ENCODE measurements at regions not wholly inside any gene's neighbourhood (a gene's known extent, or its start where the extent isn't known, plus 50 kb on each side); places are given as distances from the start of the nearest gene placed in this dataset.

DNA sequence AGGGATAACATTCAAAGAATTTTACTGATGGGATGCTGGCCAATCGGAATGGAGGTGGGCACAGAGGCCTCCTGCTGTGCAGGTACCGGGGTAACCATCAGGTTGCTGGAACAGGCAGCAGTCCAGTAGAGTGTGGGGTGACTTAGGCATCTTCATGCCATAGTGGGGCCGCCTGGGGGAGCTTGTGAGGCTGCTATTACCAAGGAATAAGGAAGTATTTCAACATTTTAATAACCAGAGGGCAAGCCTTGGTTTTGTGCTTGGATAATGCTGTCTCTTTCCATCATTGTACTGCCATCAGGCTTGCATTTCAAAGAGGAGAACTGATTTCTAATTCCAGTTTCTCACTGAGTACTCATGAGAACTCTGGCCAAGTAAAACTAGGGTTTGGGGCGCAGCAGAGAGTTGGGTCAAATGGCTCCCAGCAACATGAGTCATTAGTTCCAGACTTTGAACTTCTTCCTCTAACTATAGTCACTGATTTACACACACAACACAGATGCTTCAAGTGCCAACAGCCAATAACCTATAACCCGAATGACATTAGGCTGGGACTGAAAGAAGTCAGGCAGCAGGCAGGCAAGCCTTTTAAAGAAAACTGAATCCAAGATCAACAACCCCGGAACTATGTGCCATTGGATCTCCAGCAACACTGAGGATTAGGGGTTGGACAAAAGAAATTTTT lies 56.1 kb upstream of the FHL2 start:
- no peak for DNase-seq

DNA sequence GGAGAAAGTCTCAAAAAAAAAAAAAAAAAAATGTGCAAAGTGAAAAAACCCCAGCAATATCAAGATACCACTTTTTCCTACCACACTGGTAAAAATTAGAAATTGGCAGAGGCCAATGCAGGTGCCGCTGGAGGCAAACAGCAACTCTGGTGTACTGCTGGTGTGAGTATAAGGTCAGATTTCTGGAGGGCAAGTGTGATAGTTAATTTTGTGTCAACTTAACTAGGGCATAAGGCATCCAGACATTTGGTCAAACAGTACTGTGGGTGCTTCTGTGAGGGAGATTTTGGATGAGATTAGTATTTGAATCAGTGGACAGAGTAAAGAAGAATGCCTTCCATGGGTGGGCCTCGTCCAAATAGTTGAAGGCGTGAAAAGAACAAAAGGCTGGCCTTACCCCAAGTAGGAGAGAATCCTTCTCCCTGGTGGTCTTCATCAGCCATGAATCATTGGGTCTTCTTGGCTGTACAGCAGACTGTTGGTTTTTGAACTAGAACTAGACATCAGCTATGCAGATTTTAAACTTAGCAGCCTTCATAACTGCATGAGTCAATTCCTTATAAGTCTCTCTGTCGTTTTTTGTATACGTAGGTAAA lies 52.8 kb upstream of the FHL2 start:
- DNase-seq = no peak

DNA sequence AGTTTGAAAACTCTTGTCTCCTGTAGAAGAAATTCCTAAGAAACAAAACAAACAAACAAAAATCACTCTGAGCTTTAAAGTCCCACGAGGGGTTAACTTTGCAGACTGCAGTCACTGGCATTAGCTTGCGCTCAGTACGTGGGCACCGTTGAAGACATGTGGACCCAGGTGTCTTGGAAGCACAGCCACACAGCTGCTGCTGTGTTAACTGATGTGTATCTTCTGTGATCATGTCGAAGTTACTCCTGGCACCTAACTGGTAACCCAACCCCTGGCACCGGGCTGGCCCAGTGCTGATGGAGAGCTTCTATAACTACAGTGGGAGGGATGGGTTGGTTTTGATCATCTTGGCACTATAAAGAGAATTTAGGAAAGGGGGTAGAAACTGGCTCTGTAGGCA lies 51.6 kb upstream of the FHL2 start:
- no peak for DNase-seq

DNA sequence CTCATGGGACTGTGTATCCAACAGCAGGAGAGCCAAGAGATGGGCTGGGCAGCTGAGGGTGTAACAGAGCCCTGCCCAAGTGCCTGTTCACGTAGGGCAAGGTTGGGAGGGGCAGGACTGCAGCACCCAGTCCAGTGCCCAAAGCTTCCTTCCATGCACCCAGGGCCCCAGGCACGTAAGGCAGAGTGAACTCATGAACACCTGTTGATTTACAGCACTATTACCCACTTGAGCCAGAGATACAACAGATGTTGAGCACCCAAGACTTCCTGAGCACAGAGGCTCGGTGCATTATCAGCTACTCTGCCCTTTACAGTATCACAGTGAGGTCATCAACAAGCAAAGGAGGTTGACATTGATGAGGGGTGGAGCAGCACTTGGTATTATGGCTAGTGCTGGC lies 50.2 kb upstream of the FHL2 start:
- DNase-seq = no peak
